ENCODE measurements at regions not wholly inside any gene's neighbourhood (a gene's known extent, or its start where the extent isn't known, plus 50 kb on each side); places are given as distances from the start of the nearest gene placed in this dataset.
A peak's percentile ranks its signal among the peaks of the same experiment; 100 is the strongest.

DNA sequence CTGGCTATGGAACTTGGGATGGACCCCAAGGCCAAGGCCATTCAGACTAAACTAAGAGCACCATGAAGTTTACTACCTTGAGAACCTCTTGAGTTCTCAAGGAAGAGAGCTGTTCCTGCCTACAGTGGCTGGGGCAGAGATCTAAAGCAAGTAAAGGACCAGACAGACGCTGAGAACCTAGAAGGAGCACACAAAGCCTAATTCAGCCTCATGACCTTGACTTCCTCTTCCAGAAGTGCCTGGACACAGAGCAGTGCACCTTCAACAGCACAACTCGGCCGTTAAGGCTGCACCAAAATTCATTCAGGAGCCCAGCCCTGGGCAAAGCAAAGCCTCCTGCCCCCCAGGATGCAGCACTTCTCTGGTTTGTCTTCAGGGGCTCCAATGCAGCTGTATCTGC is 82.9 kb upstream of the AKIP1 start:
- Histone ChIP-seq H4K8ac (ENCODE audit: low read length) (peak overlapping the region; percentile 27), H2BK12ac (ENCODE audit: low read length in 2 of 2) (peak overlapping the region; percentile 59 to 79), H3K23ac (ENCODE audit: low read length in 2 of 2) (no peak overlapping the region), H3K4me2 (ENCODE audit: low read length, poor library complexity, severe bottlenecking) (no peak overlapping the region), H3K4me3 (ENCODE audit: insufficient read depth in 1 of 2, low read depth in 1 of 2, low read length in 2 of 2) (no peak overlapping the region), H3K18ac (ENCODE audit: low read depth in 1 of 2, low read length in 2 of 2) (peak overlapping the region; percentile 55 to 70), H3K4ac (ENCODE audit: low read depth in 1 of 2, low read length in 2 of 2) (peak overlapping the region; percentile 74 to 79), H2AFZ (ENCODE audit: low read depth, low read length) (no peak overlapping the region), H3K14ac (ENCODE audit: low read length in 2 of 2) (no peak overlapping the region), H4K91ac (ENCODE audit: low read length) (peak overlapping the region; percentile 63), H3K36me3 (ENCODE audit: control insufficient read depth in 1 of 2, insufficient read depth in 2 of 2, low read depth in 1 of 2, low read length in 2 of 2) (peaks cover 13 to 21% of the 10 kb centered on the region in 2 experiments), H3K9me3 (ENCODE audit: control insufficient read depth, low read length) (no peaks in the 10 kb centered on the region), H3K9ac (ENCODE audit: low read length) (no peak overlapping the region), H3K27me3 (ENCODE audit: control insufficient read depth in 1 of 2, insufficient read depth in 1 of 2, low read length in 2 of 2) (no peaks in the 10 kb centered on the region), H2BK5ac (ENCODE audit: low read depth, low read length, poor library complexity, severe bottlenecking) (no peak overlapping the region), H3K4me1 (ENCODE audit: control insufficient read depth, insufficient read depth, low read depth, low read length) (peaks cover 20% of the 10 kb centered on the region), H2BK15ac (ENCODE audit: low read depth, poor library complexity, severe bottlenecking) (peak overlapping the region; percentile 82), H2BK120ac (ENCODE audit: low read depth, low read length) (no peak overlapping the region), H3K79me1 (replicated peaks; ENCODE audit: low read length, poor library complexity, severe bottlenecking) (peaks cover 24% of the 10 kb centered on the region), H2AK5ac (ENCODE audit: low read length, severe bottlenecking) (peak overlapping the region; percentile 38), H3K27ac (ENCODE audit: low read length, poor library complexity, severe bottlenecking) (no peak overlapping the region)
- no peak for DNase-seq
- 87% methylated on average over 3 of the region's 3 CpGs for WGBS

DNA sequence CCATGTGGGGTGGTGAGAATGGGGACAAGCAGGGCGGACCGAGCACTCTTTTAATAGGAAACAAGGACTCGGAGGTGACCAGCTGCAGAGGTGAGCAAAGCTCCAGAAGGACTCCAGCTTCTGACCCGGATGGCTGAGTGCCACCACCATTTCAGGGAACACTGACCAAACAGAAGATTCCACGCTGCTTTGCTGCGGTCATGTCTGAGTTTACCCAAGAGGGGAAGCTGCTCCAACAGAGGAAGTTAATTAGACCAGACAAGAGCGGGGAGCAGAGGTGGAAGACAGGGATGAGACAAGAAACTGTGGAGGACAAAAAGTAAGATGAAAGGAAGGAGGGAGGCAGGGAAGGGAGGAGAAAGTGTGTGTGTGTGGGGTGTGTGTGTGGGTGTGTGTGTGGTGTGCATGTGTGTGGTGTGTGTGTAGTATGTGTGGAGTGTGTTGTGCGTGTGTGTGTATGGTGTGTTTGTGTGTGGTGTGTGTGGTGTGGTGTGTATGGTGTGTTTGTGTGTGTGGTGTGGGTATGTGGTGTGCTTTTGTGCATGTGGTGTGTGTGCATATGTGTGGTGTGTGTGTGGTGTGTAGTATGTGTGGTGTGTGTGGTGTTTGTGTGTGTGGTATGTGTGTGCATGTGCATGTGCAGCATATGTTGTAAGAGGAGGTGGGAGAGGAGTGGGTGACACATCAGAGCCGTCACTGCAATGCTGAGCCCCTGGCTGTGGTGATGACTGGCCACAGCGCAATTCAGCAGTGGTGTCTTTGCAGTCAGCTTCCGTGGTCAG is 82.2 kb upstream of the AKIP1 start:
- Histone ChIP-seq H2AK5ac (ENCODE audit: low read length, severe bottlenecking) (no peak overlapping the region), H2BK120ac (ENCODE audit: low read depth, low read length) (no peak overlapping the region), H4K91ac (ENCODE audit: low read length) (peak overlapping the region; percentile 84), H3K18ac (ENCODE audit: low read depth in 1 of 2, low read length in 2 of 2) (peak overlapping the region; percentile 29 to 41), H3K4me1 (ENCODE audit: control insufficient read depth, insufficient read depth, low read depth, low read length) (peaks cover 22% of the 10 kb centered on the region), H3K79me1 (replicated peaks; ENCODE audit: low read length, poor library complexity, severe bottlenecking) (peaks cover 24% of the 10 kb centered on the region), H3K4me3 (ENCODE audit: insufficient read depth in 1 of 2, low read depth in 1 of 2, low read length in 2 of 2) (no peak overlapping the region), H2BK15ac (ENCODE audit: low read depth, poor library complexity, severe bottlenecking) (no peak overlapping the region), H3K36me3 (ENCODE audit: control insufficient read depth in 1 of 2, insufficient read depth in 2 of 2, low read depth in 1 of 2, low read length in 2 of 2) (peaks cover 13 to 21% of the 10 kb centered on the region in 2 experiments), H2BK5ac (ENCODE audit: low read depth, low read length, poor library complexity, severe bottlenecking) (no peak overlapping the region), H3K23ac (ENCODE audit: low read length in 2 of 2) (peak overlapping the region in 1 of 2 experiments; percentile 11), H3K27me3 (ENCODE audit: control insufficient read depth in 1 of 2, insufficient read depth in 1 of 2, low read length in 2 of 2) (no peaks in the 10 kb centered on the region), H3K4me2 (ENCODE audit: low read length, poor library complexity, severe bottlenecking) (no peak overlapping the region), H3K4ac (ENCODE audit: low read depth in 1 of 2, low read length in 2 of 2) (peak overlapping the region in 1 of 2 experiments; percentile 52), H3K9ac (ENCODE audit: low read length) (no peak overlapping the region), H3K14ac (ENCODE audit: low read length in 2 of 2) (peak overlapping the region in 1 of 2 experiments; percentile 1), H2AFZ (ENCODE audit: low read depth, low read length) (no peak overlapping the region), H3K27ac (ENCODE audit: low read length, poor library complexity, severe bottlenecking) (no peak overlapping the region), H4K8ac (ENCODE audit: low read length) (peak overlapping the region; percentile 22), H3K9me3 (ENCODE audit: control insufficient read depth, low read length) (no peaks in the 10 kb centered on the region), H2BK12ac (ENCODE audit: low read length in 2 of 2) (peak overlapping the region; percentile 33 to 51)
- 91% methylated on average over 11 of the region's 11 CpGs for WGBS
- peak; percentile 44 for DNase-seq

GRCh38 chr11:8829556-8829955 is 81.4 kb upstream of the AKIP1 start:
- H2AFZ ChIP-seq (ENCODE audit: low read depth, low read length), result no peak overlapping the region

DNA sequence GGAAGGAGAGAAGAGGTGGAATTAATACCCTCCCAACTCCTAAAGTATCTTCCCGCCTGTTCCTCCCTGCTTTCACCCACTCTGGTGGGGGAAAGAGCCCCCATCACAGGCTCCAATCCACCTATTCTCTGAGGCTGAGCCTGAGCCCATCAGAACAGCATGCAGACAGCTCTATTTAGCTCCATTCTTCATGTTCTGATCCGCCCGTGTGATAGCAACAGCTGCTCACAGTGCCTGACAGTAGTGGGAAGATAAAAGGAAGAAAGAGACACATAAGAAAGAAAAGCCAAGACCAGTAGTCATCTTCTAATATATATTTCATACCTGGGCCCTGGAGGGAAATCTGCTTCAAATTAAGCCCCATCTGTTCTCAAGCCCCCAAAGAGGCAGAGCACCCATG is 80.3 kb upstream of the AKIP1 start:
- Histone ChIP-seq H2AFZ (ENCODE audit: low read depth, low read length) (no peak overlapping the region), H4K8ac (ENCODE audit: low read length) (no peak overlapping the region), H2BK15ac (ENCODE audit: low read depth, poor library complexity, severe bottlenecking) (no peak overlapping the region), H2BK12ac (ENCODE audit: low read length in 2 of 2) (no peak overlapping the region), H3K36me3 (ENCODE audit: control insufficient read depth in 1 of 2, insufficient read depth in 2 of 2, low read depth in 1 of 2, low read length in 2 of 2) (peaks cover 13 to 21% of the 10 kb centered on the region in 2 experiments), H3K27ac (ENCODE audit: low read length, poor library complexity, severe bottlenecking) (no peak overlapping the region), H3K18ac (ENCODE audit: low read depth in 1 of 2, low read length in 2 of 2) (no peak overlapping the region), H2BK120ac (ENCODE audit: low read depth, low read length) (no peak overlapping the region), H2AK5ac (ENCODE audit: low read length, severe bottlenecking) (peak overlapping the region; percentile 50), H3K79me1 (replicated peaks; ENCODE audit: low read length, poor library complexity, severe bottlenecking) (peaks cover 26% of the 10 kb centered on the region), H3K14ac (ENCODE audit: low read length in 2 of 2) (no peak overlapping the region), H3K4ac (ENCODE audit: low read depth in 1 of 2, low read length in 2 of 2) (no peak overlapping the region), H3K9me3 (ENCODE audit: control insufficient read depth, low read length) (no peaks in the 10 kb centered on the region), H3K4me1 (ENCODE audit: control insufficient read depth, insufficient read depth, low read depth, low read length) (peaks cover 24% of the 10 kb centered on the region), H2BK5ac (ENCODE audit: low read depth, low read length, poor library complexity, severe bottlenecking) (no peak overlapping the region), H3K9ac (ENCODE audit: low read length) (no peak overlapping the region), H3K4me2 (ENCODE audit: low read length, poor library complexity, severe bottlenecking) (no peak overlapping the region), H3K27me3 (ENCODE audit: control insufficient read depth in 1 of 2, insufficient read depth in 1 of 2, low read length in 2 of 2) (no peaks in the 10 kb centered on the region), H3K23ac (ENCODE audit: low read length in 2 of 2) (no peak overlapping the region), H4K91ac (ENCODE audit: low read length) (peak overlapping the region; percentile 25), H3K4me3 (ENCODE audit: insufficient read depth in 1 of 2, low read depth in 1 of 2, low read length in 2 of 2) (no peak overlapping the region)
- WGBS, result 100% methylated on average over 1 of the region's 3 CpGs
- no peak for DNase-seq

More at GRCh38 chr11:8829556-8829955, 81.4 kb upstream of the AKIP1 start:
- no peaks in the 10 kb centered on the region for H3K9me3 ChIP-seq (ENCODE audit: control insufficient read depth, low read length)
- H3K27ac ChIP-seq (ENCODE audit: low read length, poor library complexity, severe bottlenecking), result no peak overlapping the region
- WGBS, result 91% methylated on average over 8 of the region's 8 CpGs
- H3K9ac ChIP-seq (ENCODE audit: low read length), result no peak overlapping the region
- peaks cover 24% of the 10 kb centered on the region for H3K79me1 ChIP-seq (replicated peaks; ENCODE audit: low read length, poor library complexity, severe bottlenecking)
- DNase-seq, result no peak
- H4K8ac ChIP-seq (ENCODE audit: low read length), result no peak overlapping the region
- no peak overlapping the region for H3K4me3 ChIP-seq (ENCODE audit: insufficient read depth in 1 of 2, low read depth in 1 of 2, low read length in 2 of 2)
- H3K27me3 ChIP-seq (ENCODE audit: control insufficient read depth in 1 of 2, insufficient read depth in 1 of 2, low read length in 2 of 2), result no peaks in the 10 kb centered on the region
- H4K91ac ChIP-seq (ENCODE audit: low read length), result no peak overlapping the region
- no peak overlapping the region for H3K23ac ChIP-seq (ENCODE audit: low read length in 2 of 2)
- no peak overlapping the region for H2BK5ac ChIP-seq (ENCODE audit: low read depth, low read length, poor library complexity, severe bottlenecking)
- no peak overlapping the region for H2BK120ac ChIP-seq (ENCODE audit: low read depth, low read length)
- no peak overlapping the region for H3K14ac ChIP-seq (ENCODE audit: low read length in 2 of 2)
- H3K4ac ChIP-seq (ENCODE audit: low read depth in 1 of 2, low read length in 2 of 2), result peak overlapping the region in 1 of 2 experiments; percentile 4
- H2AK5ac ChIP-seq (ENCODE audit: low read length, severe bottlenecking), result no peak overlapping the region
- peaks cover 23% of the 10 kb centered on the region for H3K4me1 ChIP-seq (ENCODE audit: control insufficient read depth, insufficient read depth, low read depth, low read length)
- H2BK15ac ChIP-seq (ENCODE audit: low read depth, poor library complexity, severe bottlenecking), result no peak overlapping the region
- no peak overlapping the region for H2BK12ac ChIP-seq (ENCODE audit: low read length in 2 of 2)
- H3K4me2 ChIP-seq (ENCODE audit: low read length, poor library complexity, severe bottlenecking), result no peak overlapping the region
- H3K18ac ChIP-seq (ENCODE audit: low read depth in 1 of 2, low read length in 2 of 2), result no peak overlapping the region
- H3K36me3 ChIP-seq (ENCODE audit: control insufficient read depth in 1 of 2, insufficient read depth in 2 of 2, low read depth in 1 of 2, low read length in 2 of 2), result peaks cover 13 to 21% of the 10 kb centered on the region in 2 experiments
